ENCODE measurements at regions not wholly inside any gene's neighbourhood (a gene's known extent, or its start where the extent isn't known, plus 50 kb on each side); places are given as distances from the start of the nearest gene placed in this dataset.
A peak's percentile ranks its signal among the peaks of the same experiment; 100 is the strongest.

- no peak for FAIRE-seq
These were observed 316.8 kb downstream of the PIK3C3 start for GRCh38 chr18:42271647-42272414.

DNA sequence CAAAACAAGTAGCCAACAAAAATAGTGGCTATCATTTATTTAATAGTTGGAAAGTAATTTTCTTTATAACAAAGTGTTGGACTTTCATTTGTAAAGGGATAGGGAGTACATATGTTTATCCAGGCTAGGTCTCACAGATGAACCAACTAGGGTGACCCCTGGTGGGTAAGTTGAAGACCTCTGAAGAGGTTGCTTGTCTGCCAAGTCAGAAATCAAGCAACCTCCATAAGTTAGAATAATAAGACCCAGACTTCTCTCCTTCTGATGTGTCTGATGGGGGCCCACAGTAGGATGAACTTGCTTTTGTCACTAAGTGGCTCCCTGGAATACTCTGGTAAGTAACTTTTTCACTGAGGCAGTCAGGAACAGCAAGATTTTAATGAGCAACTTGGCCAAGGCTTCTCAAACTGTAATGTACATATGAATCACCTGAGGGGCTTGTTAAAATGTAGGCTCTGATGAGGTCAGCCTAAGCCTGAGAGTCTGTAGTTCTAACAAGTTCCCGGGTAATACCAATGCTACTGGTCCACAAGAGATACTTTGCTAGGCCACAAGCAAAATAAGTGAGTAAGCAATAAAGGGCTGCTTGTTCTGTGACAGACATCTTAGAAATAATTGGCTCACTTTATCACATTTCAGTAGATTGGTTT is 319.6 kb downstream of the PIK3C3 start:
- no peak for FAIRE-seq

DNA sequence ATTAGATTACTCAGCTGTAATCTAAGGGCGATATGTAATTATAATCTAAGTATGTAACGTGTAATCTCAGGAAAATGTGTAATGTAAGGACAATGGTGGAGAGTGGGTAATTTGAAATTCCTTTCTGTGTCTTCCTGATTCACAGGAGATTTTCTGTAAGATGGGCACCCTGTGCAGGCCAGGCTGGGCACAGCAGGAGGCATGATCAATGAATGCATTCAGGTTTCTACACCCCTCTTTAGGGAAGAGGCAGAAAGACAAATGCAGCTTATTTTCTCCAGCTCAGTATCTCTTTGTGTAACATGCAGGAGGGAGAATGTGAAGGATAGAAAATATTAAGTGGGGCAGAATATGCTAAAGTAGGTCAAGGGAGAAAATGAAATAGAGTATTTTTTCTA is 320.1 kb downstream of the PIK3C3 start:
- FAIRE-seq, result no peak

DNA sequence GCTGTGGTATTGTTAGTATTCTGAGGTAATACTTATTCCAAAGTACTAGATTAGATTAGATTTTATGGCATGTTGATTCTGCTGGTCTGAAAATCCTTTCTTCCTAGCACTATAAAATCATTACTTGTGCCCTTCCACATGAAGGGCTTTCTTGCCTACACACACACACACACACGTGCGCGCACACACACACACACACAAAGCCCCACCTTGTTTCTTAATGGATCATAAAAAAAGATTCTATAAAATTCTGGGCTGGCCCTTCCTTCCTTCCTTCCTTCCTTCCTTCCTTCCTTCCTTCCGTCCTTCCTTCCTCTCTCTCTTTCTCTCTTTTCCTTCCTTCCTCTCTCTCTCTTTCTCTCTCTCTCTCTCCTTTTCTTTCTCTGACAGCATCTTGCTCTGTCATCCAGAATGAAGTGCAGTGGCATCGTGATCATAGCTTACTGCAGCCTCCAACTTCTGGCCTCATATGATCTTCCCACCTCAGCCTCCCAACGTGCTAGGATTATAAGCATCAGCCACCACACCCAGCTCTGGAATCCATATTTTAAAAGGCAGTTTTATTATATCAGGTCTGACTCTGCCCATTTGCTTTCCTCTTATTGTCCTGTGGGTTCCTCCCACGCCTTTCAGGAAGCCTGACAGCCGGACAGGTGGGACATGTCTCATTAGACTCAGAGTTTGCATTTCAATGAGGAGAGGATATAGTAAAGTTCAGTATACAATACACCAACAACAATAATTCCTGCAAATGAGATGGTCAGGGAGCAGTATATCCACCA is 321.1 kb downstream of the PIK3C3 start:
- no peak for FAIRE-seq

- FAIRE-seq, result no peak
These were observed 326.1 kb downstream of the PIK3C3 start for GRCh38 chr18:42281124-42281523.

- no peak for FAIRE-seq
These were observed 326.8 kb downstream of the PIK3C3 start for GRCh38 chr18:42281851-42282250.

DNA sequence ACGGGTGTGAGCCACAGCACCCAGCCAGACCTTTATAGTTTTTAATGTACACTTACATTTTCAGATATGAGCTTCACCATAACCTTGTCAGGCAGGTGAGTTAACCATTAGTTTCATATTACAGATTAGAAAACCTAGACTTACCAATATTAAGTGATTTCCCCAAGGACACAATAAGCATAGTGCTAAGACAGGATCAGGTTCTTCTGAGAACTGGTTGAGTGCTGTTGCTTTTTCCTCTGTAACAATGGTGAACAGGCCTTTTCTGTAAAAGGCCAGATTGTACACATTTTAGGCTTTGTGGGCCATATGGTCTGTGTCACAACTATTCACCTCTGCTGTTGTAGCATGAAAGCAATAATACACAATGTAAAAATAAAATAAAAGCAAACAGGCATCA is 332.0 kb downstream of the PIK3C3 start:
- no peak for FAIRE-seq

GRCh38 chr18:42288129-42288528 is 333.1 kb downstream of the PIK3C3 start:
- no peak for FAIRE-seq

- FAIRE-seq, result no peak
These were observed 334.5 kb downstream of the PIK3C3 start for GRCh38 chr18:42289526-42289925.

DNA sequence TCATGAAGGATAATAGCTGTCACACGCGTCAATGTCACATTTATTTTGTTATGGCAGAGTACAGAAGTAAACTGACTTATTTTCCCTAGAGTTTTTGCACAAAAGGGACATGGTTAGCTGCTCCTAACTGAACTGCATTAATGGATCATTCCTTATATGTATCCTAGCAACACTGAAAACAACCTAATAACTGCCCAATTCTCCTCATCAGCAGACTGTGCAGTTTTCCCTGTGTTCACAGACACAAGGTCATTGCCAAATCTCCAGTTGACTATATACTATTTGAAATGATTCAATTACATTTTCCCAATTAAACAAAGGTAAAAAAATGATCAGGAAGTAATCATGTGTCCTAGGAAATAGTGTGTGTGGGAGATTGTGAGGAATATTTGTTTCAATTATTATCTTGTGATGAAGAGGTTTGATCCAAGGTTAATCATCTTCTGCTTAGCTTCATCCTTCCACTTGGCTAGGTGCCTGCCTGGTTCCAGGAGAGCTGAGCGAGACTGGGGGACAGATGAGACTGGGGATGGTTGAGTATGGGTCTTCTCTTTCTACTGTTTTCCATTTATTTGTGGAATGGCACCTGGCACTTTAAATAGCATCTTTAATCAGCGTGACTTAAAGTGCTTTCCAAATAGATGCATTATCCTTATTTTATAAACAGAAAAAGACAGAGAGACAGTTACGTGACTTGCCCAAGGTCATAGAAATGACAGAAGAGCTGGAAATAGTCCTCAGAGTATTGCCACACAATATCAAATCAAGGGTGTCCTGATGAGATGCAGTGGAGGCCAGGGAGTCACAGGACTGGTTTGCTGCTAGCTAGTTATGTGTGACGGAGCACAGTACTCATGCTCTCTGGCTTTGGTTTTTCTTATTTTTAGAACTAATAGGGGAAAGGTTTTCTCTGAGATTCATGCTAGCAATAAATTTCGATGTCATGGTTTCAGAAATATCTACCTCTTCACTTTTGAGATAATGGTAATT is 335.6 kb downstream of the PIK3C3 start:
- no peak for FAIRE-seq

DNA sequence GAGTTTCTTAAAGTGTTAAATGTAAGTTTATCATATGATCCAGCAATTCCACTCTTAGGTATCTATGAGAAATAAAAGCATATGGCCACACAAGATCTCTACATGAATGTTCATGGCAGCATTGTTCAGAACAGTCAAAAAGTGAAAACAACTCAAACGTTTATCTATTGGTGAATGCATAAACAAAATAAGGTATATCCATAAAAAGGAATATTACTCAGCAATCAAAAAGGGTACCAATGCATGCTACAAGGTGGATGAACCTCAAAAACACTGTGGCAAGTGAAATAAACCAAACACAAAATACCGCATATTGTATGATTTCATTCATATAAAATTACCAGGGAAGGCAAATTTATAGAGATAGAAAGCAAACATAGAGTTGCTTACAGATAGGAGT is 337.6 kb downstream of the PIK3C3 start:
- no peak for FAIRE-seq

GRCh38 chr18:42296192-42296591 is 341.2 kb downstream of the PIK3C3 start:
- FAIRE-seq, result no peak

DNA sequence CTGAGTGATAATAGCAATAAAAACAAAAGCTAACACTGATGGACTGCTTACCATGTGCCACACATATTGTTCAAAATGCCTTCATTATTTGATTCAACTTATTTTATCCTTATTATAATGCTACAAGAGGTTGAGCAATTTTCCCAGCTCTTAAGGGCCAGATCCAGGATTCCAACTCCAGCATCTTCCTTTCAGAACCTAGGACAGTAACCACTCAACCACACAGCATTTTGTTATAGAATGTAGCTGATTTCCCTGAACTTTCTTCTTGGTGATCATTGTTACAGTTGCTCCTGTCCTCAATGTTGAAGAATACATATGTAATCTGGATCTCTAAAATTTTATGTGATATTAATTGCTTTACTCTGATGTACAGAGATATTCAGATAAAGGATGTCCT is 341.7 kb downstream of the PIK3C3 start:
- no peak for FAIRE-seq

- peak; percentile 90 for FAIRE-seq
These were observed 344.0 kb downstream of the PIK3C3 start for GRCh38 chr18:42298759-42299675.

DNA sequence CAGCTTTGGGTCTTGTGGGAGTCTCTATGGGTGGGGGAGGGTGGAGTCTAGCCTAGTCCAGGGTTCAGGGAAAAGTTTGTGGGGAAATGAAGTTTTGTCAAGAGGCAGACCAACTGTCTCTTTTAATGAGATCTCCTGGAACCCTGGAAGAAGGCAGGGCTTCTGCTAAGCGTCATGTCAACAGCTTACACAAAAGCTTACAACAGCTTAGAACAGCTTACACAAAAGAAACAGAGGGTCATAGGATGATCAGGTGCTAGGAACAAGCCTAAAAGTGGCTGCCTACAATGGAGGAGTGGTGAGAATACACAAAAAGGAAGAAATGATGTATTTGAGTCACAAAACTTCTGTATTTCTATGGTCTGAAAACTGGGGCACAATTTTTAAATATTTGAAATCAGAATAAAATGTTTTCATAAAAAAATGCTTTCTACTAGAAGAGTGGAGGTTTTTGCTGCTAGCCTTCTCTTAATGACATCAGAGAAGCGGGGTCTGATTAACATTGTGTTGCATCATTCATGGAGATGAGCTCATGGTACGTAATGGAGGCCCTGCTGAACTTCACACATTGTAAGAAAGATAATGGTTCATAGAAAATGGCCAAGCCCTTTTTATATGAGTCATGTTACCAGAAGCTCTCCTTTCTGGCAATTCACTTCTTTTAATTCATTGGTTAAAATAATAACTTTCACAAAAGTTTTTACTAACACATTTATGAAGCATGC is 351.0 kb downstream of the PIK3C3 start:
- FAIRE-seq, result no peak

DNA sequence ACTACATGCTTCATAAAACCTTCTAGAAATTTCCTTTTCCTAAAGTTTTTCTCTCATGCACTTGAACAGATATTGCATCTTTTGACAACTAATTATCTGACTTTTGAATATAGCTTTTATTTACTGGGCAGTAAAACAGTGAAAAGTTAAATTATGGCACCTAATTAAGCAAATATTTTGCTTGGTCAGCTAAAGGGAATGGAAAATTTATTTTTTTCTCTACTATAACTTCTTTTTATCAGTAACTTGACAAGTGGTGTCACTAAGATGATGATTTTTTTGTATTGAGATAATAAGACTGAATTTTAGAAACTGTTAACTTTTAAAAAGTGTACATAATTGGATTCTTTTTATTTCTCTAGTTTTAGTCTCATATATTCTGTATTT is 351.6 kb downstream of the PIK3C3 start:
- no peak for FAIRE-seq

- no peak for FAIRE-seq
These were observed 355.9 kb downstream of the PIK3C3 start for GRCh38 chr18:42310956-42311355.

DNA sequence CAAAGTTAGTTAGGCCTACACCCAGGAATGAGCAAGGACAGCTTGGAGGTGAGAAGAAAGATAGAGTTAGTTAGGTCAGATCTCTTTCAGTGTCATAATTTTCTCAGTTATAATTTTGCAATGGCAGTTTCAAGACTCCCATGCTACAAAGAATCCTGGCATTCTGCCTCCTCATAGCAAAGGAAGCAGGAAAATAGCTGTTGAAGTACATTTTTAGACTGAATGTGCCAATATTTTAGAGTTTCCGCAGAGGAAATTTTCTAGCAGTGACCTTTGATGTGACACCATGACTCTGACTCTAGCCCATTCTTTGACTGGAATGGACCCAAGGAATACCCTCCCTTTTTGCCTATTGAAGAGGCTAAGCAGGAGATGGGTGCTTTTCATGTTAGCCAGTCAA is 371.7 kb downstream of the PIK3C3 start:
- FAIRE-seq, result no peak

DNA sequence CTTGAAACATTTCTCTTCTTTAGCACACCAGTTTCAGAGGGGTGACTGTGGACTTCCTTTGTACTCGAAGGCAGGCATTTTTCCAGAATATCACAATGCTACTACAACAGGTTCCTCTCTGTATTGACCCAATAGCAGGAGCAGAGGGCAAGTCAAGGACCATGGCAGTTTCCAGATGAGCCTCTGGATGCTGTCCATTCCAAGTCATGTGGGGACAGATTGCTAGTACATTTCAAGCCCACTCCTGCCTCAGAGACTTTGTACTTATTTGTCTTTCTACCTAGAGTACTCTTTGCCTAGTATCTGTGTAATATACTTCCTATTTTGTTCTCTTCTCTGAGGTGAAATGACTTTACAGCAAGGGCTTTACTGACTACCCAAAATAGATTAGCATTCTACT is 373.9 kb downstream of the PIK3C3 start:
- FAIRE-seq, result no peak

GRCh38 chr18:42330296-42330695 is 375.3 kb downstream of the PIK3C3 start:
- no peak for FAIRE-seq

DNA sequence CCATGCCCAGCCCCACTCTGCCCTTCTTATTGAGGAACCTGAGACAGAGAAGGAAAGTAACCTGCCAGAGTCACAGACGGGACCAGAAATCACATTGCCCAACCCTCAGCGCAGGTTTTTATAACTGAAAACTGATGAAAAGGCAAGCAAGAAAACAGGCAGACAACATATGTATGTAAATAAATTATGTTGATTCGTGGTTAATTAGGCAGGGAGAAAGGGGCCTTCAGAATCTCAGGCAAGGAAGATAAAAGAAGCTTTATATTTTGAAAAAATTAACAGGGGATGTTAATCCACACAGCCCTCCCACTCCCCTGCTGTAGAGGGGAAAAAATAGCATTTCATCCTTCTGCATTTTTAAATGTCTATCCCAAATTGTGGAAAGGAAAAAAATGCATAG is 378.5 kb downstream of the PIK3C3 start:
- no peak for FAIRE-seq
